Effector CD4-positive, alpha-beta T cell (primary cell): ENCODE measurements at regions not wholly inside any gene's neighbourhood (a gene's known extent, or its start where the extent isn't known, plus 50 kb on each side); places are given as distances from the start of the nearest gene placed in this dataset.
A peak's percentile ranks its signal among the peaks of the same experiment; 100 is the strongest.

Experiments used
- DNase-seq: peaks from one replicate; pipeline ENCODE4 v3.0.0-alpha.2; 2020

- no peak for DNase-seq
These were observed 190.2 kb upstream of the DPH6 start for GRCh38 chr15:35736150-35736549.

- DNase-seq: no peak
These were observed 191.5 kb upstream of the DPH6 start for GRCh38 chr15:35737441-35737840.

GRCh38 chr15:35738370-35738769 is 192.4 kb upstream of the DPH6 start:
- DNase-seq: no peak

- no peak for DNase-seq
These were observed 194.8 kb upstream of the DPH6 start for GRCh38 chr15:35740761-35741160.

GRCh38 chr15:35741395-35741794 is 195.4 kb upstream of the DPH6 start:
- no peak for DNase-seq

- DNase-seq: no peak
These were observed 195.9 kb upstream of the DPH6 start for GRCh38 chr15:35741881-35742280.

- DNase-seq: no peak
These were observed 197.4 kb upstream of the DPH6 start for GRCh38 chr15:35743321-35743720.

- DNase-seq: no peak
These were observed 200.2 kb upstream of the DPH6 start for GRCh38 chr15:35746121-35746520.

GRCh38 chr15:35748105-35748504 is 202.1 kb upstream of the DPH6 start:
- no peak for DNase-seq

- DNase-seq: no peak
These were observed 204.1 kb upstream of the DPH6 start for GRCh38 chr15:35750051-35750450.

- DNase-seq: peak; percentile 21
These were observed 205.6 kb upstream of the DPH6 start for GRCh38 chr15:35751413-35752133.

GRCh38 chr15:35752134-35752466 is 206.1 kb upstream of the DPH6 start:
- DNase-seq: no peak

GRCh38 chr15:35753486-35753885 is 207.5 kb upstream of the DPH6 start:
- DNase-seq: no peak

- DNase-seq: no peak
These were observed 209.4 kb upstream of the DPH6 start for GRCh38 chr15:35755237-35755802.

- DNase-seq: no peak
These were observed 210.7 kb upstream of the DPH6 start for GRCh38 chr15:35756623-35757022.

GRCh38 chr15:35757361-35757760 is 211.4 kb upstream of the DPH6 start:
- DNase-seq: no peak

GRCh38 chr15:35757765-35758164 is 211.8 kb upstream of the DPH6 start:
- no peak for DNase-seq

- DNase-seq: no peak
These were observed 218.9 kb upstream of the DPH6 start for GRCh38 chr15:35764661-35765519.

- DNase-seq: no peak
These were observed 223.0 kb upstream of the DPH6 start for GRCh38 chr15:35768949-35769348.

GRCh38 chr15:35769656-35770055 is 223.7 kb upstream of the DPH6 start:
- DNase-seq: no peak

GRCh38 chr15:35771746-35772442 is 225.9 kb upstream of the DPH6 start:
- no peak for DNase-seq

- DNase-seq: no peak
These were observed 228.7 kb upstream of the DPH6 start for GRCh38 chr15:35774653-35775052.

- DNase-seq: no peak
These were observed 229.5 kb upstream of the DPH6 start for GRCh38 chr15:35775471-35775870.
